ENCODE measurements at regions not wholly inside any gene's neighbourhood (a gene's known extent, or its start where the extent isn't known, plus 50 kb on each side); places are given as distances from the start of the nearest gene placed in this dataset.

GRCh38 chr7:53087274-53087673 is 51.8 kb downstream of the POM121L12 start:
- Histone ChIP-seq H3K36me3 (ENCODE audit: control insufficient read depth, insufficient read depth, low read length) (no peaks in the 10 kb centered on the region), H3K9me3 (replicated peaks; ENCODE audit: control insufficient read depth, low read depth, low read length) (no peaks in the 10 kb centered on the region), H3K4me3 (ENCODE audit: low read length) (no peak overlapping the region), H3K27me3 (ENCODE audit: control insufficient read depth, insufficient read depth, low read length) (no peaks in the 10 kb centered on the region), H3K4me1 (ENCODE audit: control insufficient read depth, insufficient read depth, low read length) (no peaks in the 10 kb centered on the region), H3K27ac (ENCODE audit: low read length) (no peak overlapping the region)
- DNase-seq: no peak
- 92% methylated on average over 17 of the region's 17 CpGs for WGBS (ENCODE audit: insufficient coverage)

GRCh38 chr7:53094191-53094590 is 58.8 kb downstream of the POM121L12 start:
- no peaks in the 10 kb centered on the region for H3K36me3 ChIP-seq (ENCODE audit: control insufficient read depth, insufficient read depth, low read length)

GRCh38 chr7:53094827-53095226 is 59.4 kb downstream of the POM121L12 start:
- no CpG with 5 or more reads among the region's 2 CpGs for WGBS (ENCODE audit: insufficient coverage)

More at GRCh38 chr7:53094191-53094590, 58.8 kb downstream of the POM121L12 start:
- no peak overlapping the region for H3K27ac ChIP-seq (ENCODE audit: low read length)
- H3K27me3 ChIP-seq (ENCODE audit: control insufficient read depth, insufficient read depth, low read length): no peaks in the 10 kb centered on the region
- no peak for DNase-seq
- H3K4me3 ChIP-seq (ENCODE audit: low read length): no peak overlapping the region
- WGBS (ENCODE audit: insufficient coverage): no CpG with 5 or more reads among the region's 3 CpGs
- H3K9me3 ChIP-seq (replicated peaks; ENCODE audit: control insufficient read depth, low read depth, low read length): no peaks in the 10 kb centered on the region
- no peaks in the 10 kb centered on the region for H3K4me1 ChIP-seq (ENCODE audit: control insufficient read depth, insufficient read depth, low read length)

GRCh38 chr7:53095731-53096501 is 60.5 kb downstream of the POM121L12 start:
- H3K9me3 ChIP-seq (replicated peaks; ENCODE audit: control insufficient read depth, low read depth, low read length): no peaks in the 10 kb centered on the region
- WGBS (ENCODE audit: insufficient coverage): no CpG with 5 or more reads among the region's 3 CpGs
- H3K4me1 ChIP-seq (ENCODE audit: control insufficient read depth, insufficient read depth, low read length): no peaks in the 10 kb centered on the region
- no peak for DNase-seq
- no peak overlapping the region for H3K27ac ChIP-seq (ENCODE audit: low read length)
- no peak overlapping the region for H3K4me3 ChIP-seq (ENCODE audit: low read length)
- H3K36me3 ChIP-seq (ENCODE audit: control insufficient read depth, insufficient read depth, low read length): no peaks in the 10 kb centered on the region
- H3K27me3 ChIP-seq (ENCODE audit: control insufficient read depth, insufficient read depth, low read length): no peaks in the 10 kb centered on the region

More at GRCh38 chr7:53094827-53095226, 59.4 kb downstream of the POM121L12 start:
- Histone ChIP-seq H3K4me3 (ENCODE audit: low read length) (no peak overlapping the region), H3K27me3 (ENCODE audit: control insufficient read depth, insufficient read depth, low read length) (no peaks in the 10 kb centered on the region), H3K27ac (ENCODE audit: low read length) (no peak overlapping the region), H3K4me1 (ENCODE audit: control insufficient read depth, insufficient read depth, low read length) (no peaks in the 10 kb centered on the region), H3K9me3 (replicated peaks; ENCODE audit: control insufficient read depth, low read depth, low read length) (no peaks in the 10 kb centered on the region), H3K36me3 (ENCODE audit: control insufficient read depth, insufficient read depth, low read length) (no peaks in the 10 kb centered on the region)
- no peak for DNase-seq

GRCh38 chr7:53100091-53100490 is 64.7 kb downstream of the POM121L12 start:
- Histone ChIP-seq H3K36me3 (ENCODE audit: control insufficient read depth, insufficient read depth, low read length) (no peaks in the 10 kb centered on the region), H3K4me1 (ENCODE audit: control insufficient read depth, insufficient read depth, low read length) (no peaks in the 10 kb centered on the region), H3K27me3 (ENCODE audit: control insufficient read depth, insufficient read depth, low read length) (no peaks in the 10 kb centered on the region), H3K4me3 (ENCODE audit: low read length) (no peak overlapping the region), H3K27ac (ENCODE audit: low read length) (no peak overlapping the region), H3K9me3 (replicated peaks; ENCODE audit: control insufficient read depth, low read depth, low read length) (no peaks in the 10 kb centered on the region)
- no peak for DNase-seq
- WGBS (ENCODE audit: insufficient coverage): no CpG with 5 or more reads among the region's 4 CpGs

GRCh38 chr7:53101026-53101425 is 65.6 kb downstream of the POM121L12 start:
- Histone ChIP-seq H3K27me3 (ENCODE audit: control insufficient read depth, insufficient read depth, low read length) (no peaks in the 10 kb centered on the region), H3K4me1 (ENCODE audit: control insufficient read depth, insufficient read depth, low read length) (no peaks in the 10 kb centered on the region), H3K27ac (ENCODE audit: low read length) (no peak overlapping the region), H3K36me3 (ENCODE audit: control insufficient read depth, insufficient read depth, low read length) (no peaks in the 10 kb centered on the region), H3K9me3 (replicated peaks; ENCODE audit: control insufficient read depth, low read depth, low read length) (no peaks in the 10 kb centered on the region), H3K4me3 (ENCODE audit: low read length) (no peak overlapping the region)
- no peak for DNase-seq
- WGBS (ENCODE audit: insufficient coverage): 72% methylated on average over 2 of the region's 7 CpGs

GRCh38 chr7:53110425-53110824 is 75.0 kb downstream of the POM121L12 start:
- 50% methylated on average over 2 of the region's 4 CpGs for WGBS (ENCODE audit: insufficient coverage)
- no peaks in the 10 kb centered on the region for H3K36me3 ChIP-seq (ENCODE audit: control insufficient read depth, insufficient read depth, low read length)
- H3K4me3 ChIP-seq (ENCODE audit: low read length): no peak overlapping the region

GRCh38 chr7:53111031-53111430 is 75.6 kb downstream of the POM121L12 start:
- Histone ChIP-seq H3K4me1 (ENCODE audit: control insufficient read depth, insufficient read depth, low read length) (peaks cover 7% of the 10 kb centered on the region), H3K27me3 (ENCODE audit: control insufficient read depth, insufficient read depth, low read length) (no peaks in the 10 kb centered on the region), H3K27ac (ENCODE audit: low read length) (no peak overlapping the region), H3K36me3 (ENCODE audit: control insufficient read depth, insufficient read depth, low read length) (no peaks in the 10 kb centered on the region), H3K9me3 (replicated peaks; ENCODE audit: control insufficient read depth, low read depth, low read length) (no peaks in the 10 kb centered on the region), H3K4me3 (ENCODE audit: low read length) (no peak overlapping the region)
- WGBS (ENCODE audit: insufficient coverage): 38% methylated on average over 1 of the region's 1 CpG
- DNase-seq: peak; percentile 92

More at GRCh38 chr7:53110425-53110824, 75.0 kb downstream of the POM121L12 start:
- Histone ChIP-seq H3K9me3 (replicated peaks; ENCODE audit: control insufficient read depth, low read depth, low read length) (no peaks in the 10 kb centered on the region), H3K27me3 (ENCODE audit: control insufficient read depth, insufficient read depth, low read length) (no peaks in the 10 kb centered on the region), H3K27ac (ENCODE audit: low read length) (no peak overlapping the region), H3K4me1 (ENCODE audit: control insufficient read depth, insufficient read depth, low read length) (peaks cover 7% of the 10 kb centered on the region)
- peak; percentile 11 for DNase-seq

GRCh38 chr7:53113424-53113823 is 78.0 kb downstream of the POM121L12 start:
- peaks cover 7% of the 10 kb centered on the region for H3K4me1 ChIP-seq (ENCODE audit: control insufficient read depth, insufficient read depth, low read length)
- no peak overlapping the region for H3K27ac ChIP-seq (ENCODE audit: low read length)
- H3K36me3 ChIP-seq (ENCODE audit: control insufficient read depth, insufficient read depth, low read length): no peaks in the 10 kb centered on the region
- WGBS (ENCODE audit: insufficient coverage): no CpG with 5 or more reads among the region's 4 CpGs
- no peaks in the 10 kb centered on the region for H3K9me3 ChIP-seq (replicated peaks; ENCODE audit: control insufficient read depth, low read depth, low read length)
- H3K27me3 ChIP-seq (ENCODE audit: control insufficient read depth, insufficient read depth, low read length): no peaks in the 10 kb centered on the region
- DNase-seq: no peak
- H3K4me3 ChIP-seq (ENCODE audit: low read length): no peak overlapping the region

GRCh38 chr7:53119514-53119941 is 84.1 kb downstream of the POM121L12 start:
- no peaks in the 10 kb centered on the region for H3K4me1 ChIP-seq (ENCODE audit: control insufficient read depth, insufficient read depth, low read length)
- no peaks in the 10 kb centered on the region for H3K9me3 ChIP-seq (replicated peaks; ENCODE audit: control insufficient read depth, low read depth, low read length)
- DNase-seq: no peak
- H3K4me3 ChIP-seq (ENCODE audit: low read length): no peak overlapping the region
- WGBS (ENCODE audit: insufficient coverage): 60% methylated on average over 1 of the region's 4 CpGs
- no peak overlapping the region for H3K27ac ChIP-seq (ENCODE audit: low read length)
- no peaks in the 10 kb centered on the region for H3K36me3 ChIP-seq (ENCODE audit: control insufficient read depth, insufficient read depth, low read length)
- no peaks in the 10 kb centered on the region for H3K27me3 ChIP-seq (ENCODE audit: control insufficient read depth, insufficient read depth, low read length)
